IMR-90 (cell line): ENCODE measurements at regions not wholly inside any gene's neighbourhood (a gene's known extent, or its start where the extent isn't known, plus 50 kb on each side); places are given as distances from the start of the nearest gene placed in this dataset.

Experiments used
- ATAC-seq: fragments of 200-7000 bp; cut with Tn5 transposase; 2 replicates; pipeline ENCODE4 v1.9.1; 2020; ENCODE audit warnings: low read depth, mild to moderate bottlenecking, moderate library complexity
- BruUV-seq: library from RNA; stranded (reverse); fragments of 400-500 nt; replicated peaks from 2 replicates; lab custom pipeline; 2021; lab: Mats Ljungman, UMichigan
- CTCF ChIA-PET: fragments of 300-600 bp; formaldehyde crosslinking; extraction: SDS; loops from one replicate; lab custom pipeline; 2021; ENCODE audit warnings: antibody characterized with exemption; lab: Yijun Ruan, JAX
- POLR2A ChIA-PET: fragments of 300-600 bp; sonication (Branson Sonifier 250); formaldehyde crosslinking; loops from one replicate; lab custom pipeline; 2022; ENCODE audit warnings: antibody characterized with exemption; ENCODE audit not compliant: unreplicated experiment; lab: Charles Lee
- DNase-seq: peaks from one replicate; pipeline ENCODE4 v3.0.0; 2013
- H2AFZ ChIP-seq: replicated peaks from 2 replicates; pipeline ENCODE3; 2013; ENCODE audit warnings: low read length, mild to moderate bottlenecking; ENCODE audit not compliant: poor library complexity
- H2AK5ac ChIP-seq: 2 replicates; pipeline ENCODE4 v1.6.1; 2013; ENCODE audit warnings: low read depth, low read length, inconsistent platforms
- H2AK9ac ChIP-seq: replicated peaks from 2 replicates; pipeline ENCODE3; 2013; ENCODE audit warnings: mild to moderate bottlenecking, low read depth, low read length, moderate library complexity; ENCODE audit not compliant: poor library complexity
- H2BK120ac ChIP-seq: 2 replicates; pipeline ENCODE4 v1.6.1; 2013; ENCODE audit warnings: low read depth, low read length, inconsistent platforms
- H2BK15ac ChIP-seq: 3 replicates; pipeline ENCODE4 v1.6.1; 2013; ENCODE audit warnings: low read depth, low read length, inconsistent platforms
- H2BK20ac ChIP-seq: 2 replicates; pipeline ENCODE4 v1.6.1; 2013; ENCODE audit warnings: low read depth, mild to moderate bottlenecking, inconsistent platforms, low read length, moderate library complexity
- H2BK5ac ChIP-seq: 2 replicates; pipeline ENCODE4 v1.6.1; 2013; ENCODE audit warnings: mild to moderate bottlenecking, low read depth, low read length, inconsistent platforms; ENCODE audit not compliant: poor library complexity, severe bottlenecking
- H3K14ac ChIP-seq: replicated peaks from 2 replicates; pipeline ENCODE4 v1.6.1; 2013; ENCODE audit warnings: low read depth, low read length, inconsistent platforms
- H3K18ac ChIP-seq: 2 replicates; pipeline ENCODE4 v1.6.1; 2013; ENCODE audit warnings: low read depth, low read length, control low read depth
- H3K23ac ChIP-seq: 2 replicates; pipeline ENCODE4 v1.6.1; 2013; ENCODE audit warnings: low read depth, low read length, inconsistent platforms
- H3K27ac ChIP-seq: 2 replicates; pipeline ENCODE4 v1.5.1; 2013; ENCODE audit warnings: mild to moderate bottlenecking, control low read depth, low read length; ENCODE audit not compliant: insufficient read depth
- H3K27me3 ChIP-seq: 2 replicates; pipeline ENCODE4 v1.6.1; 2013; ENCODE audit warnings: low read length; ENCODE audit not compliant: control insufficient read depth, insufficient read depth
- H3K36me3 ChIP-seq: 2 replicates; pipeline ENCODE4 v1.6.1; 2013; ENCODE audit warnings: low read length, mixed read lengths; ENCODE audit not compliant: control insufficient read depth, insufficient read depth
- H3K4ac ChIP-seq: 2 replicates; pipeline ENCODE4 v1.6.1; 2013; ENCODE audit warnings: low read depth, low read length, inconsistent platforms
- H3K4me1 ChIP-seq: 2 replicates; pipeline ENCODE4 v1.6.1; 2013; ENCODE audit warnings: low read length, mixed read lengths; ENCODE audit not compliant: control insufficient read depth, insufficient read depth
- H3K4me2 ChIP-seq: 2 replicates; pipeline ENCODE4 v1.6.1; 2013; ENCODE audit warnings: low read depth, mild to moderate bottlenecking, control low read depth, low read length, moderate library complexity
- H3K4me3 ChIP-seq: 2 replicates; pipeline ENCODE4 v1.5.1; 2013; ENCODE audit warnings: low read depth, mild to moderate bottlenecking, control low read depth, low read length, moderate library complexity; ENCODE audit not compliant: insufficient read depth
- H3K56ac ChIP-seq: 2 replicates; pipeline ENCODE4 v1.6.1; 2013; ENCODE audit warnings: low read length, inconsistent platforms; ENCODE audit not compliant: insufficient read depth; ENCODE audit errors: extremely low read depth
- H3K79me1 ChIP-seq, 2 experiments: 2 replicates each; pipeline ENCODE4 v1.6.1; 2013; ENCODE audit warnings: low read length in 2 of 2, inconsistent platforms in 1 of 2, low read depth in 1 of 2
- H3K9ac ChIP-seq: 2 replicates; pipeline ENCODE4 v1.6.1; 2013; ENCODE audit warnings: low read depth, low read length, control low read depth
- H3K9me1 ChIP-seq: 2 replicates; pipeline ENCODE4 v1.6.1; 2013; ENCODE audit warnings: low read length, inconsistent platforms; ENCODE audit not compliant: insufficient read depth
- H3K9me3 ChIP-seq: 2 replicates; pipeline ENCODE4 v1.6.1; 2013; ENCODE audit warnings: low read length; ENCODE audit not compliant: control insufficient read depth, insufficient read depth
- H4K20me1 ChIP-seq: 2 replicates; pipeline ENCODE4 v1.6.1; 2013; ENCODE audit warnings: low read length, inconsistent platforms; ENCODE audit not compliant: insufficient read depth
- H4K5ac ChIP-seq: 2 replicates; pipeline ENCODE4 v1.6.1; 2013; ENCODE audit warnings: mild to moderate bottlenecking, low read depth, low read length, control low read depth
- H4K8ac ChIP-seq, 2 experiments: 2 replicates each; pipeline ENCODE4 v1.6.1; 2013; ENCODE audit warnings: low read depth in 2 of 2, low read length in 2 of 2, control low read depth in 1 of 2, inconsistent platforms in 1 of 2
- H4K91ac ChIP-seq: 2 replicates; pipeline ENCODE4 v1.6.1; 2013; ENCODE audit warnings: low read depth, low read length, inconsistent platforms; ENCODE audit not compliant: insufficient read depth
- BHLHE40 ChIP-seq: fragments of 150-350 bp; IDR thresholded peaks from 2 replicates; pipeline ENCODE4 v1.6.1; 2016; ENCODE audit warnings: mild to moderate bottlenecking, low read depth, low read length
- CHD1 ChIP-seq: IDR thresholded peaks from 2 replicates; pipeline ENCODE4 v1.6.1; 2012; ENCODE audit warnings: low read depth, low read length, improper control_type of control experiment
- FOS ChIP-seq: fragments of 150-350 bp; IDR thresholded peaks from 2 replicates; pipeline ENCODE4 v1.6.1; 2016; ENCODE audit warnings: low read depth, low read length
- MAZ ChIP-seq: IDR thresholded peaks from 2 replicates; pipeline ENCODE4 v1.6.1; 2012; ENCODE audit warnings: low read depth, mild to moderate bottlenecking, low read length, improper control_type of control experiment, moderate library complexity, borderline replicate concordance
- MXI1 ChIP-seq: IDR thresholded peaks from 2 replicates; pipeline ENCODE4 v1.6.1; 2012; ENCODE audit warnings: low read depth, mild to moderate bottlenecking, low read length, moderate library complexity, borderline replicate concordance
- USF2 ChIP-seq: fragments of 150-350 bp; IDR thresholded peaks from 2 replicates; pipeline ENCODE4 v1.6.1; 2017; ENCODE audit warnings: mild to moderate bottlenecking, antibody characterized with exemption, low read length, low read depth
- WGBS, 2 experiments: methylation state at CpG; one replicate each; pipeline versions ENCODE4 v1.1.5 to v1.1.7; 2013; ENCODE audit warnings: missing lambda C conversion rate in 2 of 2; ENCODE audit not compliant: insufficient read length in 1 of 2; ENCODE audit errors: extremely low coverage in 2 of 2; 5-methylcytosine and 5-hydroxymethylcytosine counted together
- dilution Hi-C: fragments of 300-500 bp; cut with HindIII; formaldehyde crosslinking; loops from one replicate; pipeline ENCODE4 v1.14.3; 2018; ENCODE audit warnings: low sequenced_read_pairs; ENCODE audit not compliant: unreplicated experiment
- in situ Hi-C: fragments of 300-500 bp; cut with MboI; formaldehyde crosslinking; loops from 3 replicates; pipeline ENCODE4 v1.14.3; 2019; ENCODE audit warnings: low sequenced_read_pairs, inconsistent platforms, mixed read lengths
- intact Hi-C: fragments of 100-400 bp; cut with micrococcal nuclease; formaldehyde crosslinking; loops from 2 replicates; pipeline ENCODE4 v1.10.0; 2022

- H3K27me3 ChIP-seq: no peaks in the 10 kb centered on the region
- peak overlapping the region; percentile 93 for H2BK120ac ChIP-seq
- TF ChIP-seq BHLHE40 (no peak), CHD1 (no peak), MAZ (no peak), MXI1 (no peak), FOS (no peak), USF2 (no peak)
- no peak overlapping the region for H3K4me2 ChIP-seq
- peak overlapping the region; percentile 88 for H2BK20ac ChIP-seq
- BruUV-seq: no TSS peak
- peak overlapping the region; percentile 92 for H4K91ac ChIP-seq
- H4K20me1 ChIP-seq: no peaks in the 10 kb centered on the region
- H2AK5ac ChIP-seq: peak overlapping the region; percentile 80
- H3K4me3 ChIP-seq: no peak overlapping the region
- ChIA-PET POLR2A (no interaction called here), CTCF (no interaction called here)
- dilution Hi-C loops: no loop called here
- peaks cover 15% of the 10 kb centered on the region for H3K4me1 ChIP-seq
- peak overlapping the region; percentile 83; the same call in 1 of the 2 replicates for H3K27ac ChIP-seq
- H3K4ac ChIP-seq: peak overlapping the region; percentile 73
- DNase-seq (no peak), ATAC-seq (no peak)
- H3K23ac ChIP-seq: peak overlapping the region; percentile 11; the same call in 1 of the 2 replicates
- peak overlapping the region; percentile 89; the same call in 2 of the 3 replicates for H2BK15ac ChIP-seq
- H4K8ac ChIP-seq: peak overlapping the region; percentile 69 to 88
- H4K5ac ChIP-seq: peak overlapping the region; percentile 91
- no peaks in the 10 kb centered on the region for H3K9me3 ChIP-seq
- WGBS, 2 experiments: no CpG with 5 or more reads among the region's 4 CpGs
- H3K56ac ChIP-seq: 0 out of 2 replicates have a peak overlapping the region, but pooled peaks have one; percentile 40
- no peak overlapping the region for H3K9ac ChIP-seq
- H3K18ac ChIP-seq: peak overlapping the region; percentile 90
- no peaks in the 10 kb centered on the region for H3K79me1 ChIP-seq
- H3K9me1 ChIP-seq: no peaks in the 10 kb centered on the region; the same call in 1 of the 2 replicates
- no peak overlapping the region for H2AFZ ChIP-seq
- peak overlapping the region; percentile 34 for H2AK9ac ChIP-seq
- peak overlapping the region; percentile 91 for H2BK5ac ChIP-seq
- intact Hi-C loops: no loop called here
- peak overlapping the region; percentile 58; the same call in 1 of the 2 replicates for H3K14ac ChIP-seq
- in situ Hi-C loops: no loop called here
- no peaks in the 10 kb centered on the region for H3K36me3 ChIP-seq
These were observed 359.6 kb downstream of the ARL4A start for GRCh38 chr7:13047061-13047460.
